ENCODE measurements at regions not wholly inside any gene's neighbourhood (a gene's known extent, or its start where the extent isn't known, plus 50 kb on each side); places are given as distances from the start of the nearest gene placed in this dataset.
"Not testable (repeated sequence)": the region's sequence is repeated elsewhere in the genome, so short reads cannot be mapped to it uniquely, and the experiment has no call there.

- DNase-seq: no peak
These were observed 585.8 kb upstream of the UBE2E2 start for GRCh38 chr3:22617372-22617771.

GRCh38 chr3:22620498-22620897 is 582.6 kb upstream of the UBE2E2 start:
- no peak for DNase-seq

GRCh38 chr3:22621205-22621809 is 581.8 kb upstream of the UBE2E2 start:
- no peak for DNase-seq

GRCh38 chr3:22627993-22628499 is 575.1 kb upstream of the UBE2E2 start:
- DNase-seq: no peak

- DNase-seq: no peak
These were observed 570.6 kb upstream of the UBE2E2 start for GRCh38 chr3:22632536-22632935.

GRCh38 chr3:22634433-22634832 is 568.7 kb upstream of the UBE2E2 start:
- no peak for DNase-seq

- no peak for DNase-seq
These were observed 543.3 kb upstream of the UBE2E2 start for GRCh38 chr3:22659651-22660475.

- DNase-seq: no peak
These were observed 542.5 kb upstream of the UBE2E2 start for GRCh38 chr3:22660606-22661005.

GRCh38 chr3:22661121-22661700 is 541.9 kb upstream of the UBE2E2 start:
- no peak for DNase-seq

GRCh38 chr3:22665528-22665927 is 537.6 kb upstream of the UBE2E2 start:
- DNase-seq: no peak

GRCh38 chr3:22666736-22667135 is 536.4 kb upstream of the UBE2E2 start:
- no peak for DNase-seq

- DNase-seq: no peak
These were observed 531.3 kb upstream of the UBE2E2 start for GRCh38 chr3:22671848-22672247.

- no peak for DNase-seq
These were observed 518.4 kb upstream of the UBE2E2 start for GRCh38 chr3:22684739-22685138.

- peak; percentile 8 for DNase-seq
These were observed 517.5 kb upstream of the UBE2E2 start for GRCh38 chr3:22685597-22685996.

- no peak for DNase-seq
These were observed 511.7 kb upstream of the UBE2E2 start for GRCh38 chr3:22691407-22691806.

GRCh38 chr3:22691856-22692628 is 511.1 kb upstream of the UBE2E2 start:
- no peak for DNase-seq

- DNase-seq: no peak
These were observed 502.3 kb upstream of the UBE2E2 start for GRCh38 chr3:22700876-22701275.

- no peak for DNase-seq
These were observed 499.0 kb upstream of the UBE2E2 start for GRCh38 chr3:22704166-22704565.

GRCh38 chr3:22704571-22705354 is 498.4 kb upstream of the UBE2E2 start:
- DNase-seq: no peak

GRCh38 chr3:22706922-22707321 is 496.2 kb upstream of the UBE2E2 start:
- DNase-seq: not testable (repeated sequence)

GRCh38 chr3:22713936-22714335 is 489.2 kb upstream of the UBE2E2 start:
- peak; percentile 55 for DNase-seq

- peak; percentile 26 for DNase-seq
These were observed 488.4 kb upstream of the UBE2E2 start for GRCh38 chr3:22714749-22715148.
